ENCODE measurements at regions not wholly inside any gene's neighbourhood (a gene's known extent, or its start where the extent isn't known, plus 50 kb on each side); places are given as distances from the start of the nearest gene placed in this dataset.
"Not testable (repeated sequence)": the region's sequence is repeated elsewhere in the genome, so short reads cannot be mapped to it uniquely, and the experiment has no call there.

- DNase-seq (ENCODE audit: low read depth) = no peak
- no peak overlapping the region for H3K4me3 ChIP-seq (ENCODE audit: low read depth, low read length)
- no peak for TF ChIP-seq CTCF (IDR thresholded peaks at IDR 0.05; ENCODE audit: low read depth, low read length)
- TF ChIP-seq MAX (IDR thresholded peaks at IDR 0.05; ENCODE audit: low read depth, low read length) = no peak
- no peak for TF ChIP-seq MYC (IDR thresholded peaks at IDR 0.05; ENCODE audit: low read depth, low read length)
- TF ChIP-seq POLR2A (IDR thresholded peaks at IDR 0.05; ENCODE audit: extremely low read depth, insufficient read length) = no peak
Observed at GRCh38 chr14:71758229-71758951, 173.8 kb upstream of the RGS6 start.

- TF ChIP-seq POLR2A (IDR thresholded peaks at IDR 0.05; ENCODE audit: extremely low read depth, insufficient read length) (no peak), MAX (IDR thresholded peaks at IDR 0.05; ENCODE audit: low read depth, low read length) (no peak), CTCF (IDR thresholded peaks at IDR 0.05; ENCODE audit: low read depth, low read length) (no peak), MYC (IDR thresholded peaks at IDR 0.05; ENCODE audit: low read depth, low read length) (no peak)
- no peak for DNase-seq (ENCODE audit: low read depth)
- H3K4me3 ChIP-seq (ENCODE audit: low read depth, low read length) = no peak overlapping the region
Observed at GRCh38 chr14:71762575-71762974, 169.7 kb upstream of the RGS6 start.

GRCh38 chr14:71764701-71765382 lies 167.4 kb upstream of the RGS6 start:
- H3K4me3 ChIP-seq (ENCODE audit: low read depth, low read length) = no peak overlapping the region
- no peak for TF ChIP-seq MYC (IDR thresholded peaks at IDR 0.05; ENCODE audit: low read depth, low read length)
- no peak for TF ChIP-seq CTCF (IDR thresholded peaks at IDR 0.05; ENCODE audit: low read depth, low read length)
- no peak for TF ChIP-seq MAX (IDR thresholded peaks at IDR 0.05; ENCODE audit: low read depth, low read length)
- no peak for TF ChIP-seq POLR2A (IDR thresholded peaks at IDR 0.05; ENCODE audit: extremely low read depth, insufficient read length)
- no peak for DNase-seq (ENCODE audit: low read depth)

DNA sequence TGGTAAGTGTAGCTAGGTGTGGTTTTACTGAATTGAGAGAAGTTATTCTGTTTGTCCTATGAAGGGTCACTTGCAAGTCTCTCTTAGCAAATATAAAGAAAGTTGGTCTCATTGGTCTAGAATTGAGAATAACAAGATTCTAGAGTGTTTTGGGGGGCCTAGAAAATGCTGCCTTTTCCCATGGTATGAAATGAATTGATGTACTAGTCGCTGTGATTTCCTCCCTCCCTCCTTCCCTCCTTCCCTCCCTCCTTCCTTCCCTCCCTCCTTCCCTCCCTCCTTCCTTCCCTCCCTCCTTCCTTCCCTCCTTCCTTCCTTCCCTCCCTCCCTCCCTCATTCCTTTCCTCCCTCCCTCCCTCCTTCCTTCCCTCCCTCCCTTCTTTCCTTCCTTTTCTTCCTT lies 166.7 kb upstream of the RGS6 start:
- no peak for TF ChIP-seq MYC (IDR thresholded peaks at IDR 0.05; ENCODE audit: low read depth, low read length)
- no peak for TF ChIP-seq POLR2A (IDR thresholded peaks at IDR 0.05; ENCODE audit: extremely low read depth, insufficient read length)
- TF ChIP-seq MAX (IDR thresholded peaks at IDR 0.05; ENCODE audit: low read depth, low read length) = no peak
- no peak for TF ChIP-seq CTCF (IDR thresholded peaks at IDR 0.05; ENCODE audit: low read depth, low read length)
- H3K4me3 ChIP-seq (ENCODE audit: low read depth, low read length) = no peak overlapping the region

DNA sequence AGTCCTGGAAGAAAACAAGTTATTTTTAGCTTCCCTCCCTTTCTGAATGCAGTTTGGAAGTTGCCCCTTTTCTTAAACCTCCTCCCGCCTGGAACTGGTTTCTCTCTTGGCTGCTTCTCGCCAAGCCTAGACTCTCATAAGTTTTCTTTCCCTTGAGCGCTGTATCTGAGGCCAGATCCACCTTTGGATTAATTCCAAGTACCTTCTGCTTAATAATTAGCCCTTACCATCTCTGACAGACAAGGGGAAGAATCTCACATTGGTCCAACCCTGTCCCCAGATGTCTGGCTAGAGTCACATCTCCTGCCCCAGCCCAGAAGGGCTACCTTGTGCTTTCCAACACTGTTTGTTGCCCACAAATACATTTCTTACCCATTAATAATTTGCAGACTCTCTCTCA lies 161.8 kb upstream of the RGS6 start:
- DNase-seq (ENCODE audit: low read depth) = no peak
- TF ChIP-seq POLR2A (IDR thresholded peaks at IDR 0.05; ENCODE audit: extremely low read depth, insufficient read length) (no peak), MAX (IDR thresholded peaks at IDR 0.05; ENCODE audit: low read depth, low read length) (no peak), MYC (IDR thresholded peaks at IDR 0.05; ENCODE audit: low read depth, low read length) (no peak), CTCF (IDR thresholded peaks at IDR 0.05; ENCODE audit: low read depth, low read length) (no peak)
- no peak overlapping the region for H3K4me3 ChIP-seq (ENCODE audit: low read depth, low read length)

More for the DNA sequence above, 166.7 kb upstream of the RGS6 start:
- no peak for DNase-seq (ENCODE audit: low read depth)

DNA sequence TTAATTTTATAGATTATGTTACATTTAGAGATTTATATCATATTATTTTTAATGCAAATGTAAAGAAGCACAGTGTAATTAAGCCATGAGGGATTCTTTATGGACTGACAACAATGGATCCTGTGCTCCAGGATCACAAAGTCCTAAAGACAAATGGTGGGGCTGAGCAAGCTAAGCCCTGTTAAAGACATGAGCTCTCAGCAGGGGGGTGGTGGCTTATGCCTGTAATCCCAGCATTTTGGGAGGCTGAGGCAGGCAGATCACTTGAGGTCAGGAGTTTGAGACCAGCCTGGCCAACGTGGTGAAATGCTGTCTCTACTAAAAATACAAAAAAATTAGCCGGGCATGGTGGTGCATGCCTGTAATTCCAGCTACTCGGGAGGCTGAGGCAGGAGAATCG lies 160.8 kb upstream of the RGS6 start:
- not testable (repeated sequence) for DNase-seq (ENCODE audit: low read depth); H3K4me3 ChIP-seq (ENCODE audit: low read depth, low read length)

DNA sequence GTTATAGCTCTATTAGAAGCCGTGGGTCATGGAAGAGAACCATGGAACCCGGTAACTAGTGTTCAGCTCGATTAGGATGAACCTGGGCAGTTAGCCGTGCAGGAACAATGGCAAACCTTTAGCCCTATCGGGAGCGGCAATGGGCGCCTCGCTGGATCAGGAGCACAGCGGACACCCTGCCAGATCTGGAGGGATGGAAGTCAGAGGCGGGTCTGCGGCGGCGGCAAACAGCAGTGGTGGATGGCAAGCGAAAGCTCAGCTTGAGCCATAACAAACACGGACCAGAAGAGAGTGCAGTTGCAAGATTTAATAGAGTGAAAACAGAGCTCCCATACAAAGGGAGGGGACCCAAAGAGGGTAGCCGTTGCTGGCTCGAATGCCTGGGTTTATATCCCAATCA lies 160.2 kb upstream of the RGS6 start:
- DNase-seq (ENCODE audit: low read depth); H3K4me3 ChIP-seq (ENCODE audit: low read depth, low read length): not testable (repeated sequence)

Measured in NB4 (cell line).